AG08395 (cell line): ENCODE measurements at regions not wholly inside any gene's neighbourhood (a gene's known extent, or its start where the extent isn't known, plus 50 kb on each side); places are given as distances from the start of the nearest gene placed in this dataset.
A peak's percentile ranks its signal among the peaks of the same experiment; 100 is the strongest.

Experiments used
- DNase-seq: peaks from one replicate; pipeline ENCODE4 v3.0.0; 2012; ENCODE audit warnings: mixed read lengths, low spot score

DNA sequence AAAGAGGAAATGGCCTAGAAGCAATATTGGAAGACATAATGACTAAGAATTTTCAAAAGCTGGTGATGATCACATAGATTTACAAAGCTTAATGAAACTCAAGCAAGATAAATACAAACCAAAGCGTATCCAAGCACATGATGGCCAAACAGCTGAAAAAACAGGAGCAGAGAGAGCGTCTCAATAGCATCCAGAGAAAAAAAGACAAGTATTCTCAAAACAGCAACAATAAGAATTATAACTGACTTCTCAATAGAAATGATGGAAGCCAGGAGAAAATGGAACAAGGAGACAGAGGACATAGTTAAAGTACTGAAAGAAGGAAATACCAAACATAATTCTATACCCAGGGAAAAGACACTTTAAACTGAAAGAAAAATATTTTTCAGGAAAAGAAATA is 437.2 kb upstream of the TNP1 start:
- no peak for DNase-seq

DNA sequence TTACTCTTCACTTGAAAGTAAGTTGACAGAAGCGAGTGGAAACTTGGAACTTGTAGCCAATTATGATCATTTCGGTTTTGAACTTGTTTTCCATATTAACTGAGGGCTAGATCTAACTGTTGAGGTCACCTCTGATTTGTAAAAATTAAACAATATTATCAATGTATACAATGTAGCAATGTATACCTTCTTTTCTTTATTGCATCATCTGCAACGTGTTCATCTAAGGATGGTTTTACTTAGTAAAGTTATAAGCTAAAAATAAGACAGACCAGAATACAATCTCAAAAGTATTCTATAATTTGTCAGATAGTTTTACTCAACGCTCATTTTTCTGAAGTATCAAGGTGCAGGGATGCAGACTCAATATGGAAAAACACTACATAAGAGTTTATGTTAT is 435.0 kb upstream of the TNP1 start:
- no peak for DNase-seq

DNA sequence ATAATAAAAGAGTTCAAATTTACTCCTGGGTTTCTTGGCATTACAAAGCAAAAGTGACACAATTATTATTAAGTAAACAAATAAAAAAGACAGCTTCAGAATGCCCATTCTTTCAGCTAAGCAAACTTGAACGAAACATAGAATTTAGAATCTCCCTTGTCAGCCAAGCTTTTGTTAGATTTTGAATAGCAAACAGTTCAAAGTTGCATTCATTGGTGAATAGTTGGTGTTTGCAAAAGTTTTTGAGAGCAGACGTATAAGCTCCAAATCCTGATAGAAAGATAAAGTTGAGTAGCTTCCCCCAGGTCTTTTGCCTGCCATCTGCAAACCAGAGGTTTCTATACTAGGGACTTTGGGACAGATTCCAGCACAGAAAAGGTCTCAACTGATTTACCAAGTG is 434.3 kb upstream of the TNP1 start:
- no peak for DNase-seq

DNA sequence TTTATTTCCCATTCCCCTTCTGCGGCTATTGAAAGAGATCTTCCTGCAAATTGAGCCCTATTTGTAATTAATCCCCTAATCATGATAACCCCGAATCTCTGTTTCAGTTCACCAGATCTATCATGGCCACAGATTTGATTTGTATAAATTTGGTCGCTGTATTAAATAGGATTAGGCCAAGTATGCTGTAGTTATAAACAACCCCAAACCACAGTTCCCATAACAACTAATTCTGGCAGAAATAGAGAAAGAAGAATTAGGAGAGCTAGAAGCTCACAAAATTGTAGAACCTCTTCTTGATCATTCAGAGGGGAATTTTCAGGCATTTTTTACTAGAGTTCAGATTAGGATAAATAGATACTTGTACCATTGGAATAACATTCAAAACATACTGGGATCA is 433.7 kb upstream of the TNP1 start:
- DNase-seq = peak; percentile 8

DNA sequence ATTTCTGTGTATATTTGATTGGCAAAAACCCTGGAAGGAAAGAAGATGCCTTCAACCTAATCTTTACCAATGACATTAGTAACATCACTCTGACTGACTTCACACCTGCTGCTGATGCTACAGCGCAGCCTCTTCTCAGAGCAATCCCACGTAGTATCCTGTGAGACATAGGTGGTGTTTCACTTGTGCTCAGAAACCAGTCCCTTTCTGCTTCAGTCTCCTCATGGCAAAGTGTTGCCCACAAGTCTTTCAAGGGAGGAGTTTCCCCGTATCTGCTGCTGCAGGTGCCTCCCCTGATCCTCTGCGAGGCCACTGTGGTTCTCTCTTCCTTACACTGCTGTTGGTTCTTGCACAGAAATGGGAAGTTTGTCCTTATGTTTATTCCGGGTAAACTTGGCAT is 433.2 kb upstream of the TNP1 start:
- DNase-seq = no peak

DNA sequence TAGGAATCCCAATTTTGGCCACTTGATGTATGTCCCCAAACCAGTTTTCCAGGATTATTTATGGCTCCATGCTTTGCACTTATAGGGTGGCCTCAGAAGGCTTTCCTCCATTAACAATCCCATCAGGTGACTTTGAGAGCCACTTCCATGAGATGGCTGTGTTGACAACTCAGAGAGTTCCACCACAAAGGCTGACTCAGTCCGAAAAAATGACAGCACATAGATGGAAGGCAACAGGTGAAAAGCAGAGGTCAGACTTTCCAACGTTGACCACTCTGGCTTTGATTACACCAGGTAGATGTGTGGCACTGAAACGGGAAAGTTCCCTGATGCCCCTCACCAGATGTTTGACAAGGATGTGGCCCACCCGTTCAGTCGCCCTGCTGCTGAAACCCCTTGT is 431.4 kb upstream of the TNP1 start:
- DNase-seq = no peak

DNA sequence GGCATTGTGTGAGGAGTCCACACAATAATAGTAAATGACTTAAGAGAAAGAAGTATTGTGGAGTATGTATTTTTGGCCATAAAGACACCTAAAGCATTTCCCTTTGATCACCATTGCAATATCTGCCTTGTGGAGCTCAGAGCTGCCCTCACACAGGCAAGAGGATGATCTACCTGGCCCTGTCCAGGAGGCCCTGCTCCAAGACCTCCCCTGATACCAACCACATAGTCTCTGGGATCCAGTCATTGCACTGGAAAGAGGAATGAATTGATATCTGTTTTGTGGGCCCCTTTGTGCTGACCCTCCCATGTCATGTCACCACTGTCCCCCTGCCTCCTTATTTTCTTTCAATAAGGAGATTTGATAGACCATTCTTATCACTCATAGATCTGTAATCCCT is 430.6 kb upstream of the TNP1 start:
- no peak for DNase-seq

DNA sequence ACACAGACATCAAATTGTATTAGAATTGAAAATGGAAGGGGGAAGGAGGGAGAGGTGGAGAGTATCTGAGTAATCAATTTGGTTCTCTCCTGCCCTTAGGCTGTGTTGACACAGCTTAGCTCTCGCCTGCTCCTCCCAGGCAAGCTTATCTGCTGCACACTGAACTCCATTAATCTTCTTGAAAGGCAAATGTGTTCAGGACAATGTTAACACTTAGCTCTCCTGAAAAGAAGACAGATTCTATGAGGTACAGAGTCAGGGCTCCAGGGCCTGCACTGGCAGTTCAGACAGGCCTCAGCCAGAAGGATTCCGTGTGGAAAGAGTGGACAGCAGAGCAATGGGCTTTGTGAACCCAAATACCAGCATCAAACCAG is 430.0 kb upstream of the TNP1 start:
- DNase-seq = no peak

DNA sequence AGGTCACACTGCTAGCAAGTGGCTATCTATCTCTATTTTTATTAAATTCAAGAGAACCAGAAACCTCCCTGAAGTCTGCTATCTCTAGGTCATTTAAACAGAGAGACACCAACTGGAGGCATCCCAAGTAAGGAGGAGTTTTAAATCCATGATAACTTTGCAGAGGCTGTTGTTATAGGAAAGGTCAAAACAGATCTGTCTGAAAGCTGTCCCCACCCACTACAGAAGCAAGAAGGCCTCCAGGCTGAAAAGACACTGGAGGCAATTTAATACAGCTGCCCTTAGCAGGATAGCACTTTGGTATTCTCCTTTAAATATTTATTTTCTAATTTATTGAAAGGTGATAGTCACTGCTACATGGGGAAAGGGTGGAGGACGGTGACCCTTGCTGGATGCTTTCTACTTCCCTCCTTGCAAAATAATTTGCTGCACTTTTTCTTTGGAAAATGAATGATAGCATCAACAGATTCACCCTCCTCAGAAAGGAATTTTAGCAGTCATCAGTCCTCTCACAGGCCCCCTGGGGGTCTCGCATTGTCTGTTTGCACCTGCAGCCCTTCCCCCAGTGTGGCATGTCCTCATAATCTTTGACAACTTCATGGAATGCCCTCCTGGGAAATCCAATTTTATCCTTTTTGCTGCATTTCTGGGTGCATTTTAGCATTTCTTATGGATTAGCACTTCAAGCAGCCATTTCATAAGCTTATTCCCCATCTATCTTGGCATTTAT is 429.5 kb upstream of the TNP1 start:
- DNase-seq = no peak

DNA sequence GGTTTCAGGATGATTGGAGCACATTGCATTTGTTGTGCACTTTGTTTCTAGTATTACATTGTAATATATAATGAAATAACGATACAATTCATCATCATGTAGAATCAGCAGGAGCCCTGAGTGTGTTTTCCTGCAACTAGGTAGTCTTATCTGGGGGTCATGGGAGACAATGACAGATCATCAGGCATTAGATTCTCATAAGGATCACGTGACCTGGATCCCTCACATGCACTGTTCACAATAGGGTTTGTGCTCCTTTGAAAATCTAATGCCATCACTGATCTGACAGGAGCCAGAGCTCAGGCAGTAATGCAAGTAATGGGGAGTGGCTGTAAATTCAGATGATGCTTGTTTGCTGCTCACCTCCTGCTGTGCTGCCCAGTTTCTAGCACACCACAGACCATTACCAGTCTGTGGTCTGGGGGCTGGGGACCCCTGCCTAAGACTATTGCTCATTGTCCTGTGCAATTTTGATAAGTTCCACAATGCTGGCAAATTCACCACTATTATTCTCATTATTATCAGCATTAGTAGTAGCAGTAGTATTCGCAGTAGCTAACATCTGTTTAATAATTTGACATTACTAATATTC is 428.7 kb upstream of the TNP1 start:
- DNase-seq = no peak

DNA sequence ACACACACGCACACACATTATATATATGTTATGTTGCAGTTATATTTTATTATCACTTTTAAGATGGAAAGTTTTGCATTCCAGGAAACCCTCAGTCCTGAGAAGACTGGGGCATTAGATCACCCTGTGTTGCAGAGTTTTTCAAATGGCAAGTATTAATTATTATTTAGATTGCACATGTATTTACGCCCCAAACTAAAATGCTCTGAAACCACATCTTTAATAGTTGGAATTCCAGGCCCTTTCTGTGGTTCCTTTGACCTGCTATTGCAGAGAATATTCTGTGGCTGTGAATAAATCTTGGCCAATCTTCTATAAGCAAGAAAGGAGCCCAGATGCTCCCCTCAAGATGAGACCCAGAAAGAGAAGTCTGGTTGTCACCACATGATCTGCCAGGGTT is 427.0 kb upstream of the TNP1 start:
- DNase-seq = peak; percentile 64

DNA sequence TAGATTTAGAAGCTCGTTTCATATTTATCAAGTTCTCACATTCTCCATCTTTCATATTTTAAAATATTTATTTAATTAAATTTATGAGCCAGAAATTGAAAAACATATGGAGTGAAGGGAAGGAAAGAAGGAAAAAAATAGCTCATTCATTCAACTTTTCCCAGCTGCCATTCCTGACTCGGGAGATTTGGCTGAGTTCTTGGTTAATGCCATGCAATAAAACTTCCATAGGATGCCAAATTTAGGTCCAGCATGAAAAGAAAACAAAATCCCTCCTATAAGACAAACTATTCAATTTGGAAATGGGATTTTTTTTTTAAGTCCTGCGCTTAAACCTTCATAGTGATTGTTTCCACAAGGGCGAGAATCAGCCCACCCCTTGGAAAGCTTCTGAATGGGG is 426.1 kb upstream of the TNP1 start:
- DNase-seq = no peak

DNA sequence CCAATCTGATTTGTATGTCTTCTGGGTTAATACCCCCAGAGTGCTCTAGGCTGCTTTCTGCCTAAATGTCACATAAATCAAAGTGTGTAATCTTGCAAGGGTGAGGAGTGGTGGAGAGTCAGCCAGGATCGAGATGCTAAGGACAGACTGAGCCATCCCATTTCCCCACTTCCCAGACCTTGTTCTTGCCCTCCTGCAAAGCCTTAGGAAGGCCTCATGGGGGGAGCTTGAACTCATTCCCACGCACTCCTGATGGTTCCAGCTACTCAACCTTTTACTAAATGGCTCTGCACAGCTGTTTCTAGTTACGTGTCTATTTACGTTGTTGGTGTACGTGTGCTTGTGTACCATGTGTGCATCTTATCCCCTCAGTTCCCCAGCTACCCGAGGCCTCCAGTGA is 423.6 kb upstream of the TNP1 start:
- DNase-seq = no peak

DNA sequence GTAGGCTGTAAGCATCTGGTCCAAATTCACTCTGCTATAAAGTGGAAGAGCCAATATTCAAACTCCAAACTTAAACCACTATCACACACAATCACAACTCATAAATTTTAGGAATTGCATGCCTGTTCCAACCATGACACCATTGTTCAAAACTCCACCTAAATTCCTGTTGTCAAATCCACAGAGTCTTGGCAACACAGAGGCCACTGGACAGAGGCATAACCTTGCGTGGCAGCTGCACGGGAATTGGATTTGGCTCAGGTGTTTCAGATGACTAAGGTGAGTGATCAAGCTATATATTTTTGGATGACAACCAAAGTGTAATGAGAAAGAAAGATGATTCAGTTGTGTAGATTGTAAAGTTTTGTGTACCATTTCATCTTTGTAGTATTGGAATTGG is 422.7 kb upstream of the TNP1 start:
- no peak for DNase-seq

DNA sequence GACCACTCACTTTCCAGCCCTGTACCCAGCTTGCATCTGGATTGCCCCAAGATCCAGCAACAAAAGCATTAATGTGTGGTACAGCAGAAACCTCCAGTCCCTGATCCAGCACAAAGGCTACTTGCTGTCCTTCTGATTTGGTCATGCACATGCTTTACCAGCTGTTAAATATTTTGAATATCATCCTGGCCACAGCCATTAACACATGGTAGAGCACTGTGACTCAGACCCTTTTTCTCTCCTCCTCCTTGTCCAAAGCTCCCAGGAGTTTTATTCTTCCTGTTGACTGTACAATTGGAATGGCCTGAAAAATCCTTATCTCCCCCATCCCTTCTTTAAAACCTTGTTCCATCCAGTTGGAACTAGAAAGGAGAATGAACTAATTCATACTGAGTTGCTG is 419.7 kb upstream of the TNP1 start:
- DNase-seq = peak; percentile 84

DNA sequence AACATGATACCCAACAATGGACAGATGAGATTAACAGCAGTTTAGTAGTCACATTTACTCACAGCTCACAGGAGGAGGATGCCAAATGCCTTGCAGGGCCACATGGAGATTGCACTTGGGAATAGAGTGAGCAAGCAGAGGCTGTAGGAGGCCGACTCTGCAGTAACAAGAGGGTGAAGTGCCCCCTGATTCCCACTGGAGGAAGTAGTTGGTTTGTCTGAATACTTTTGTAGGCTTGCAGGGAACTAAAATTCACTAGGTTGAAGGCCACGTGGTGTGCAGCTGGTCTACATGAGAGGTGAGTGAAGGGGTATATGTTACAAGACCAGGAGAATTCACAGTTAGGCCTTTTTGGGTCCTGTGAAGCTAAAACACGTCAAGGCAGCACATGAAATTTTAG is 419.3 kb upstream of the TNP1 start:
- peak; percentile 13 for DNase-seq

DNA sequence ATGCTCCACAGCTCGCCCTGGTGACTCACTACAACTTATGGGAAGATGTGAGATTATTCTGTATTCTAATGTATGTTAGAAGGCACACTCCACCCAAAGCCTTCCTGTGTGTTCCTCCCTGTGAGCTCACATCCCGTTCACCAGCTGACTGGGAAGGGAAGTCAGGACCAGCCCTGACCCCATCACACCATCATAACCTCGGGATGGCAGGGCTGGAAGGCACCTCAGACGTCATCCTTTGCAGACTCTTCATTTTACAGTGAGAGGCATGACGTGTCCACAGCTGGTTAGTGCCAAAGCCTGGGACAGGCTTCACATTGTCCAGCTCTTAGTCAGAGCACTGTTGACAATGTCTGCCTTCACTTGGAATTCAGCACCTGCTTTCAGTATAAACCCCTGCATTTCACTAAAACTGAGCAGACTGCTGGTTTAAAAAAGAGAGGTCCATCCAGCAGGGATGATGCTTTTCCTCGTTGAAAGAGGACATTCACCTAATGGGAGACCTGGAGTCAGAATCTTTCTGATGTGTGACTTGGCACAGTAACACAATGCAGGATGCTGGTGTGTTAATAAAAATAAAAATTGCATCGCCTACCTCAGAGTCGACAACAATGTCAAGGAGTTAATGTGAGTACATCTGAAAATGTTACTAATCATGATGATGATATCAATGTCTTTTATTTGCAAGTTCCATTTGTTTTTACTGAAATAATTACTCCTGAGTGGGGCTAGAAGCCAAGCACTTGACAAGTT is 418.0 kb upstream of the TNP1 start:
- peak; percentile 76 for DNase-seq

DNA sequence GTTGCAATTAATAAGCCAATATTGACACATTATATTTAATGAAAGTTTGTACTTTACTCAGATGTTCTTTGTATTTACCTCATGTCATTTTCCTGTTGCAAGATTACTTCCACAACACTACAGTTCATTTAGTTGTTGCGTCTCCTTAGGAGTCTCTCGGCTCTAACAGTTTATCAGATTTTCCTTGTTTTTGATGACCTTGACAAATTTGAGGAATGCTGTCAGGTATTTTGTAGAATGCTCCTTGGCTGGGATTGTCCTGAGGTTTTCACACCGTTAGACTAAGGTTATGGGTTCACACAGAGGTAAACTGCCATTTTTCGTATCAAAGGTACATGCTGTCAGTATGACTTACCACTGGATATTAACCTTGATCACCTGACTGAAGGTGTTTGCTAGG is 416.6 kb upstream of the TNP1 start:
- DNase-seq = no peak

DNA sequence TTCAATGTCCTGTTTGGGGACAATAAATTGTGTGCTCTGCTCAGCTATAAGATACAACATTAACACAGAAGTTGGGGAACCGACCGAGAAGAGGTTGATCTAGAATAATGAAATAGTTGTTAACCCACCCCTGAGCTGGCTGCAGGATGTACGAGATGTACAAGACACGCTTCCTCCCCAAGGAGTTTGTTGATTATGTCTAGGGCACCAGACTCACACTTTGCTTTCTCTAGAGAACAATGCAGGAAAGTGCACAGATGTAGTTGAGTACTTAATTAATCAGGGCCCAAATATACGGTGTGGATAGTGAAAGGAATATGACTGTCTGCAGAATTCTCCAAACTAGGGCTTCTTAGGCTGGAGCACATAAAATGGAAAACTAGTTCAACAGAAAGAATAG is 415.2 kb upstream of the TNP1 start:
- no peak for DNase-seq

DNA sequence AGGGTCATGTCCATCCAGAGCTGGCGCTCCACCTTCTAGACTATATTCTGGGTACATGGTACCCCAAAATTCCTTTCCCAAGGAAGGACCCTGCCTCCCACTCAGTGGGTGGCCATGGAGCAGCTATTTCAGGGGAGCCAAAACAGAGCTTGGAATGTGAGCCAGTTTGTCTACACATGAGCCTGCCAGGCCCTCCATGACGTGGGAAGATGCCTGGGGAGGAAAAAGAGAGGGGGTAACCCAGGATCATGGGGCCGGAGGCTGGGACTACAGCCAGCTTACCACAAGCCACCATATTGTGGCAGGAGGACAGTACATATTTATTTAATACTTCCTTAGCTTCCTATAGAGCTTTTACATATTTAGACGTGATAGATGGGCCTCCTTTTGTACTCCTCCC is 414.7 kb upstream of the TNP1 start:
- DNase-seq = no peak

DNA sequence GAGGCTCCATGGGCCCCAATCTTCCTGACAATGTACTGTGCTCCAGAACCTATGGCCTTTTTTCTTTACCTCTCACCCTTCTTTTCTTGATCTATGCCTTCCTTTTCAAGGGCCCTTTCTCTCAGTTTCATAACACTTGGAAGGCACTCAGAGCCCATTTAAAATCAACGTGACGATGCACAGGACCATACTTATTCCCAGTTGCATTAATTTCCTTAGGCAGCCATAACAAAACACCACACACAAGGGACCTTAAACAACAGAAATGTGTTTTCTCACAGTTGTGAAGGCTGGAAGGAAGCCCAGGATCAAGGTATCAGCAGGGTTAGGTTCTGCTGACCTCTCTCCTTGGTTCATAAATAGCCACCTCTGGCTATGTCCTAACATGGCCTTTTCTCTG is 414.0 kb upstream of the TNP1 start:
- no peak for DNase-seq

DNA sequence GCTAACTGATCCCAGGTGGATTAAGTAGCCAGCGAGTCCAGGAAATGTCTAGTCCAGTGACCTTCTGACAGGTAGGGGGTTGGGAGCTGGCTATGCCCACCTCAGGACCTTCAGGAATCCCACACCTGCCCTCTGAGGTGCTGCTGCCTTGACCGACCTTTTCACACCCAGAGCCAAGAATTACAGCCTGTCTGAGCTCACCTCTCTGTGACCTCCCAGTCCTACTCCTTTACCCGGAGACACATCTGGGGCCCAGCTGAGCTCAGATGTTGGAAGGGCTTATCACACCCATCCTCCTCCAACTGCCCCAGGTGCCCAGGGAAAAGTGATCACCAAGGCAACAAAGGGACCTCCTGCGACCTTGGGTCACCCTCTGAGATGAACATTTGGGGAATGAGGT is 413.3 kb upstream of the TNP1 start:
- DNase-seq = no peak

DNA sequence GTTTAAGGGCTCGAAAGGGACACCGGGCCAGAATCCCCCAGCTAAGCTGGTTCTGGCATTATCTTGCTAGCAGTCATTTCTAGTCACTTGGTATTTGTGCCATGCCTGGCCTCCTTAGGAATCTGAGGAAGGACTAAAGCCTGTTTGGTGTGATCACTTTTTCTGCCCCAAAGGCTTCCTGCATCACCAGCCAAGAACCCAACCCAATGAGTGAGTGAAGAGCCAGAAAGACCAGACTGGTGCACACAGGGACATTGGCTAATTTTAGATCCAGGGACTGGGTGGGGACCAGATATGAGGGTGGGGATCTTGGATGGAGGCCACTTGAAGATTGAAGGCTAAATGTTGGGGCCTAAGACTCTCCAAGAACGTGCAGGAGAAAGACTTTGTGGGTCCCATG is 411.9 kb upstream of the TNP1 start:
- DNase-seq = no peak
